Lung (tissue), 11 donors: ENCODE measurements at regions not wholly inside any gene's neighbourhood (a gene's known extent, or its start where the extent isn't known, plus 50 kb on each side); places are given as distances from the start of the nearest gene placed in this dataset.

ENCODE experiments used
- ATAC-seq: fragments of 200-7000 bp; cut with Tn5 transposase; one replicate; pipeline ENCODE4 v1.9.1; 2020; ENCODE audit warnings: moderate number of reproducible peaks; ENCODE audit not compliant: insufficient read depth, low FRiP score
- DNase-seq, 3 donors: peaks; one replicate each; pipeline ENCODE4 v3.0.0-alpha.2; 2013 to 2017
- H3K27ac ChIP-seq, 2 donors: one replicate each; pipeline ENCODE4 v1.5.1; 2013; ENCODE audit warnings: mild to moderate bottlenecking in 2 of 2, moderate library complexity in 2 of 2, control low read depth in 1 of 2, inconsistent platforms in 1 of 2, low read depth in 1 of 2, low read length in 1 of 2
- H3K27me3 ChIP-seq, 3 donors: one replicate each; pipeline ENCODE4 v1.5.1; 2013; ENCODE audit warnings: low read length in 2 of 3; ENCODE audit not compliant: control insufficient read depth in 3 of 3, insufficient read depth in 3 of 3
- H3K36me3 ChIP-seq, 4 donors: one replicate each; pipeline ENCODE4 v1.5.1; 2013; ENCODE audit warnings: low read length in 4 of 4, mild to moderate bottlenecking in 1 of 4, moderate library complexity in 1 of 4; ENCODE audit not compliant: control insufficient read depth in 4 of 4, insufficient read depth in 4 of 4
- H3K4me1 ChIP-seq, 5 donors: one replicate each; pipeline ENCODE4 v1.5.1; 2013; ENCODE audit warnings: low read length in 5 of 5, mild to moderate bottlenecking in 2 of 5, moderate library complexity in 1 of 5; ENCODE audit not compliant: control insufficient read depth in 5 of 5, insufficient read depth in 5 of 5
- H3K4me3 ChIP-seq: one replicate; pipeline ENCODE4 v1.5.1; 2013; ENCODE audit warnings: mild to moderate bottlenecking, control low read depth, moderate library complexity
- H3K9ac ChIP-seq, 2 donors: one replicate each; pipeline ENCODE4 v1.5.1; 2013; ENCODE audit warnings: low read length in 2 of 2, control low read depth in 1 of 2; ENCODE audit not compliant: insufficient read depth in 1 of 2
- H3K9me3 ChIP-seq, 4 donors: one replicate each; pipeline ENCODE4 v1.5.1; 2013; ENCODE audit warnings: low read length in 3 of 4, mild to moderate bottlenecking in 1 of 4, moderate library complexity in 1 of 4; ENCODE audit not compliant: control insufficient read depth in 4 of 4, insufficient read depth in 3 of 4
- CTCF ChIP-seq: IDR thresholded peaks from 2 replicates; pipeline ENCODE4 v1.5.1; 2012; ENCODE audit warnings: mild to moderate bottlenecking; ENCODE audit errors: control extremely low read depth, extremely low read depth
- WGBS, 2 donors: extraction: QIAGEN DNeasy Blood & Tissue Kit; methylation state at CpG; one replicate each; pipeline ENCODE4 v1.1.7; 2013; 5-methylcytosine and 5-hydroxymethylcytosine counted together
- donor health status: control.
- donor health status: control.
- donor health status: Bipolar disorder and iron deficiency.
- donor health status: healthy.
- donor health status: DM: yes; HTN: yes; CAD: no.

- no peak overlapping the region for H3K27ac ChIP-seq
- WGBS, 2 donors, result 84 to 87% methylated on average over 2 of the region's 2 CpGs
- H3K4me3 ChIP-seq, result no peak overlapping the region
- H3K27me3 ChIP-seq, result no peaks in the 10 kb centered on the region
- no peak for TF ChIP-seq CTCF
- H3K4me1 ChIP-seq, result no peaks in the 10 kb centered on the region
- ATAC-seq, result no peak
- no peaks in the 10 kb centered on the region for H3K9me3 ChIP-seq
- no peaks in the 10 kb centered on the region for H3K36me3 ChIP-seq
- no peak for DNase-seq
- H3K9ac ChIP-seq, result no peak overlapping the region
These were observed 993.9 kb downstream of the EFNB2 start for GRCh38 chr13:105541565-105541964.

- H3K9ac ChIP-seq, result no peak overlapping the region
- WGBS, 2 donors, result 88 to 91% methylated on average over 4 of the region's 4 CpGs
- H3K27me3 ChIP-seq, result no peaks in the 10 kb centered on the region
- H3K9me3 ChIP-seq, result peaks cover 0 to 2% (median 0%) of the 10 kb centered on the region in 4 donors
- no peaks in the 10 kb centered on the region for H3K4me1 ChIP-seq
- DNase-seq (no peak), ATAC-seq (no peak)
- H3K27ac ChIP-seq, result no peak overlapping the region
- no peak overlapping the region for H3K4me3 ChIP-seq
- no peaks in the 10 kb centered on the region for H3K36me3 ChIP-seq
- no peak for TF ChIP-seq CTCF
These were observed 997.1 kb downstream of the EFNB2 start for GRCh38 chr13:105538346-105538745.

- peaks cover 0 to 2% (median 0%) of the 10 kb centered on the region in 4 donors for H3K9me3 ChIP-seq
- no peak overlapping the region for H3K9ac ChIP-seq
- H3K27me3 ChIP-seq, result no peaks in the 10 kb centered on the region
- no peaks in the 10 kb centered on the region for H3K36me3 ChIP-seq
- no peaks in the 10 kb centered on the region for H3K4me1 ChIP-seq
- H3K4me3 ChIP-seq, result no peak overlapping the region
- no peak overlapping the region for H3K27ac ChIP-seq
- ATAC-seq (no peak), DNase-seq (no peak)
- TF ChIP-seq CTCF, result no peak
- WGBS, 2 donors, result 69 to 96% methylated on average over 7 of the region's 7 CpGs
These were observed 998.3 kb downstream of the EFNB2 start for GRCh38 chr13:105537113-105537512.

GRCh38 chr13:105530468-105530867 lies 1005.0 kb downstream of the EFNB2 start:
- TF ChIP-seq CTCF, result no peak
- 80 to 95% methylated on average over 3 of the region's 3 CpGs for WGBS, 2 donors
- H3K27ac ChIP-seq, result no peak overlapping the region

More at GRCh38 chr13:105530468-105530867, 1005.0 kb downstream of the EFNB2 start:
- Histone ChIP-seq H3K36me3 (no peaks in the 10 kb centered on the region), H3K4me1 (no peaks in the 10 kb centered on the region), H3K4me3 (no peak overlapping the region), H3K27me3 (no peaks in the 10 kb centered on the region), H3K9ac (no peak overlapping the region), H3K9me3 (peaks cover 0 to 2% (median 0%) of the 10 kb centered on the region in 4 donors)
- no peak for DNase-seq
- ATAC-seq, result no peak
